ENCODE measurements at regions not wholly inside any gene's neighbourhood (a gene's known extent, or its start where the extent isn't known, plus 50 kb on each side); places are given as distances from the start of the nearest gene placed in this dataset.

- TF ChIP-seq YY1 (IDR thresholded peaks at IDR 0.05; ENCODE audit: low read depth) (no peak), EP300 (IDR thresholded peaks at IDR 0.05; ENCODE audit: borderline replicate concordance) (no peak), TCF12 (IDR thresholded peaks at IDR 0.05; ENCODE audit: low read depth) (no peak), TEAD4 (IDR thresholded peaks at IDR 0.05) (no peak), EGR1 (IDR thresholded peaks at IDR 0.05) (no peak), USF1 (IDR thresholded peaks at IDR 0.05) (no peak), CEBPB (IDR thresholded peaks at IDR 0.05) (no peak), CREB1 (IDR thresholded peaks at IDR 0.05; ENCODE audit: low read depth) (no peak), NFIC (IDR thresholded peaks at IDR 0.05) (no peak), TAF1 (IDR thresholded peaks at IDR 0.05; ENCODE audit: low read depth) (no peak), ZBTB7A (IDR thresholded peaks at IDR 0.05; ENCODE audit: low read depth) (no peak), FOXM1 (IDR thresholded peaks at IDR 0.05; ENCODE audit: borderline replicate concordance, low read depth) (no peak), RAD21 (IDR thresholded peaks at IDR 0.05; ENCODE audit: low read depth) (no peak), REST (IDR thresholded peaks at IDR 0.05; ENCODE audit: low read depth) (no peak)
- TF ChIP-seq, protein P1, sequence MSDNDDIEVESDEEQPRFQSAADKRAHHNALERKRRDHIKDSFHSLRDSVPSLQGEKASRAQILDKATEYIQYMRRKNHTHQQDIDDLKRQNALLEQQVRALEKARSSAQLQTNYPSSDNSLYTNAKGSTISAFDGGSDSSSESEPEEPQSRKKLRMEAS (IDR thresholded peaks at IDR 0.05): no peak
These were observed 98.1 kb upstream of the PAPPA start for GRCh38 chr9:116055536-116055935.

- no peak for TF ChIP-seq TCF12 (IDR thresholded peaks at IDR 0.05; ENCODE audit: low read depth)
- TF ChIP-seq ZBTB7A (IDR thresholded peaks at IDR 0.05; ENCODE audit: low read depth): no peak
- TF ChIP-seq RAD21 (IDR thresholded peaks at IDR 0.05; ENCODE audit: low read depth): no peak
- no peak for TF ChIP-seq USF1 (IDR thresholded peaks at IDR 0.05)
- TF ChIP-seq EGR1 (IDR thresholded peaks at IDR 0.05): no peak
- TF ChIP-seq CEBPB (IDR thresholded peaks at IDR 0.05): no peak
These were observed 96.2 kb upstream of the PAPPA start for GRCh38 chr9:116057371-116057770.

DNA sequence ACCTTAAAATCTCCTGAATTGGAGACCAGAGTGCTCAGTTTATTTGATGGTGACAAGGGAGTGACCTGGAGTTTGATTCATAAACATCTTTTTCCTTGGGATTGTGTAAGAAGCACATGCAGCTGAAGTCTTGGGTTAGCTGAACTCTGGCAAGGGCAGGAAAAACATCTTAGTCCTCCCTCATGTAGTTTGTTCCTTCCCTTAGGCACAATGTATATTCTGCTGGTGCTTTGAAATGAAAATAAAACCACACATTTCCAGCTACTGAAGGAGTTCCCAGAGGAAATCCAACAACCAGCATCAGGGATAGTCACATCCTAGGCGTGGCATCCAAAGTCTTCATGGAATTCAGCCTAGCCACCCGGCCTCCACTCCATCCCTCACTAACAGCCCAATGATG, 95.2 kb upstream of the PAPPA start:
- TF ChIP-seq CEBPB (IDR thresholded peaks at IDR 0.05) (no peak), CREB1 (IDR thresholded peaks at IDR 0.05; ENCODE audit: low read depth) (no peak), FOXM1 (IDR thresholded peaks at IDR 0.05; ENCODE audit: borderline replicate concordance, low read depth) (no peak), RAD21 (IDR thresholded peaks at IDR 0.05; ENCODE audit: low read depth) (no peak), TAF1 (IDR thresholded peaks at IDR 0.05; ENCODE audit: low read depth) (no peak), USF1 (IDR thresholded peaks at IDR 0.05) (no peak), TEAD4 (IDR thresholded peaks at IDR 0.05) (no peak), EP300 (IDR thresholded peaks at IDR 0.05; ENCODE audit: borderline replicate concordance) (no peak), TCF12 (IDR thresholded peaks at IDR 0.05; ENCODE audit: low read depth) (no peak), REST (IDR thresholded peaks at IDR 0.05; ENCODE audit: low read depth) (no peak)
- TF ChIP-seq, protein P1 (IDR thresholded peaks at IDR 0.05): no peak

DNA sequence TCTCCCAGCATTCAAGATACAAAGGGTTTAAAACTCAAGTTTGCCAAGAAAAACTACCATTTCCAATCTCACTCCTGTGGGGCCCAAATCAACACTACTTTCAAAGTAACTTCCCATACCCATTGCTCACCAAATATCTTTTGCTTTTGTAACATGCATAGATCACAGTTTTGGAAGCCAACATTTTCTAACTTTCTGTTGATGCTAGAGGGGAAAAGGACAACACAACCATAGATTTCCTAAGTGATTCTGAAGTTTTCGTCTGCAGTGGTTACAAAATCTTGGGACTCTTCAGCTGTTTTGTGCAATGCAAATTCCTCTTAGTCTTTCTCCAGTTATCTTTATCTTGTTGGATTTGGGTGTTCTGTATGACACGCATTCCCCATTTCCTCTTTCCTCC, 94.1 kb upstream of the PAPPA start:
- TF ChIP-seq USF1 (IDR thresholded peaks at IDR 0.05) (no peak), REST (IDR thresholded peaks at IDR 0.05; ENCODE audit: low read depth) (no peak), EGR1 (IDR thresholded peaks at IDR 0.05) (no peak), CREB1 (IDR thresholded peaks at IDR 0.05; ENCODE audit: low read depth) (no peak), FOXM1 (IDR thresholded peaks at IDR 0.05; ENCODE audit: borderline replicate concordance, low read depth) (no peak), YY1 (IDR thresholded peaks at IDR 0.05; ENCODE audit: low read depth) (no peak), RAD21 (IDR thresholded peaks at IDR 0.05; ENCODE audit: low read depth) (no peak), NFIC (IDR thresholded peaks at IDR 0.05) (no peak), TEAD4 (IDR thresholded peaks at IDR 0.05) (no peak), CEBPB (IDR thresholded peaks at IDR 0.05) (no peak), EP300 (IDR thresholded peaks at IDR 0.05; ENCODE audit: borderline replicate concordance) (no peak), TCF12 (IDR thresholded peaks at IDR 0.05; ENCODE audit: low read depth) (no peak), TAF1 (IDR thresholded peaks at IDR 0.05; ENCODE audit: low read depth) (no peak), ZBTB7A (IDR thresholded peaks at IDR 0.05; ENCODE audit: low read depth) (no peak)
- TF ChIP-seq, protein P1 (IDR thresholded peaks at IDR 0.05): no peak
